DMS53 treated with DMSO at 0.1 percent for 48 hours (cell line): ENCODE measurements at regions not wholly inside any gene's neighbourhood (a gene's known extent, or its start where the extent isn't known, plus 50 kb on each side); places are given as distances from the start of the nearest gene placed in this dataset.

ENCODE experiments used
- DNase-seq: peaks from one replicate; lab custom pipeline; 2025; ENCODE audit not compliant: unreplicated experiment; lab: John Stamatoyannopoulos, UW

- no peak for DNase-seq
Observed at GRCh38 chr4:79472693-79473438, 64.8 kb upstream of the GK2 start.

GRCh38 chr4:79472036-79472435 is 64.0 kb upstream of the GK2 start:
- no peak for DNase-seq

GRCh38 chr4:79471309-79471708 is 63.3 kb upstream of the GK2 start:
- no peak for DNase-seq

- no peak for DNase-seq
Observed at GRCh38 chr4:79467246-79467932, 59.4 kb upstream of the GK2 start.

GRCh38 chr4:79466621-79467020 is 58.6 kb upstream of the GK2 start:
- DNase-seq = no peak
